Liver (tissue), 3 donors: ENCODE measurements at regions not wholly inside any gene's neighbourhood (a gene's known extent, or its start where the extent isn't known, plus 50 kb on each side); places are given as distances from the start of the nearest gene placed in this dataset.

Experiments used
- RXRA ChIP-seq, 2 donors: IDR thresholded peaks; 2 replicates each; pipeline ENCODE4 v1.6.1; 2017 to 2018; ENCODE audit warnings: antibody characterized with exemption in 2 of 2, mild to moderate bottlenecking in 1 of 2
- YY1 ChIP-seq: IDR thresholded peaks from 2 replicates; pipeline ENCODE4 v1.6.1; 2016; ENCODE audit warnings: antibody characterized with exemption, mild to moderate bottlenecking
- TF ChIP-seq, protein P1 (sequence below): fragments of 150-350 bp; IDR thresholded peaks from 2 replicates; pipeline ENCODE4 v1.5.1; 2017; ENCODE audit warnings: improper control_type of control experiment, low read depth, low read length; ENCODE audit not compliant: missing input control
- TF ChIP-seq, protein P2 (sequence below): IDR thresholded peaks from 2 replicates; pipeline ENCODE4 v1.6.1; 2016; ENCODE audit warnings: antibody characterized with exemption, mild to moderate bottlenecking
- TF ChIP-seq, protein P3 (sequence below): IDR thresholded peaks from 2 replicates; pipeline ENCODE4 v1.6.1; 2016; ENCODE audit warnings: antibody characterized with exemption
- TF ChIP-seq, protein P4 (sequence below): IDR thresholded peaks from 2 replicates; pipeline ENCODE4 v1.6.1; 2016; ENCODE audit warnings: antibody characterized with exemption
- donor health status: healthy.
- donor health status: healthy.

DNA sequence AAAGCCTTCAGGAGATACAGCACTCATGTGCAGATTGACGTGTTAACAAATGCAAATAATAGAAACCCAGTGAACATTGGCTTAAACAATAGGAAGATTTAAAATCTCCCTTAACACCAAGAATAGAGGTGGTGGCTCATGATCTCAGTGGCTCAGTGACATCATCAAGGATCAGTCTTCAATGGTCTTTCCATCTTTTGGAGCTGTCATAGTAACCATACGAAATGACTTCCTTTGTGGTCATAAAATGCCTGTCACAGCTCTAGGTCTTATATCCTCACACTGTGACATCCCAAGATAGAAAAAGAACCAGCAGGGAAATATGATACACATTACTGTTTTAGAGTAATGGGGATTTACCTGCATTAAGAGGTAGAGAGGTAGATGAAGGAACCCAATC lies 59.6 kb upstream of the ACKR3 start:
- TF ChIP-seq RXRA (IDR thresholded peaks at IDR 0.05) = no peak
- TF ChIP-seq, protein P1, sequence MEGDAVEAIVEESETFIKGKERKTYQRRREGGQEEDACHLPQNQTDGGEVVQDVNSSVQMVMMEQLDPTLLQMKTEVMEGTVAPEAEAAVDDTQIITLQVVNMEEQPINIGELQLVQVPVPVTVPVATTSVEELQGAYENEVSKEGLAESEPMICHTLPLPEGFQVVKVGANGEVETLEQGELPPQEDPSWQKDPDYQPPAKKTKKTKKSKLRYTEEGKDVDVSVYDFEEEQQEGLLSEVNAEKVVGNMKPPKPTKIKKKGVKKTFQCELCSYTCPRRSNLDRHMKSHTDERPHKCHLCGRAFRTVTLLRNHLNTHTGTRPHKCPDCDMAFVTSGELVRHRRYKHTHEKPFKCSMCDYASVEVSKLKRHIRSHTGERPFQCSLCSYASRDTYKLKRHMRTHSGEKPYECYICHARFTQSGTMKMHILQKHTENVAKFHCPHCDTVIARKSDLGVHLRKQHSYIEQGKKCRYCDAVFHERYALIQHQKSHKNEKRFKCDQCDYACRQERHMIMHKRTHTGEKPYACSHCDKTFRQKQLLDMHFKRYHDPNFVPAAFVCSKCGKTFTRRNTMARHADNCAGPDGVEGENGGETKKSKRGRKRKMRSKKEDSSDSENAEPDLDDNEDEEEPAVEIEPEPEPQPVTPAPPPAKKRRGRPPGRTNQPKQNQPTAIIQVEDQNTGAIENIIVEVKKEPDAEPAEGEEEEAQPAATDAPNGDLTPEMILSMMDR = no peak
- TF ChIP-seq, protein P2, sequence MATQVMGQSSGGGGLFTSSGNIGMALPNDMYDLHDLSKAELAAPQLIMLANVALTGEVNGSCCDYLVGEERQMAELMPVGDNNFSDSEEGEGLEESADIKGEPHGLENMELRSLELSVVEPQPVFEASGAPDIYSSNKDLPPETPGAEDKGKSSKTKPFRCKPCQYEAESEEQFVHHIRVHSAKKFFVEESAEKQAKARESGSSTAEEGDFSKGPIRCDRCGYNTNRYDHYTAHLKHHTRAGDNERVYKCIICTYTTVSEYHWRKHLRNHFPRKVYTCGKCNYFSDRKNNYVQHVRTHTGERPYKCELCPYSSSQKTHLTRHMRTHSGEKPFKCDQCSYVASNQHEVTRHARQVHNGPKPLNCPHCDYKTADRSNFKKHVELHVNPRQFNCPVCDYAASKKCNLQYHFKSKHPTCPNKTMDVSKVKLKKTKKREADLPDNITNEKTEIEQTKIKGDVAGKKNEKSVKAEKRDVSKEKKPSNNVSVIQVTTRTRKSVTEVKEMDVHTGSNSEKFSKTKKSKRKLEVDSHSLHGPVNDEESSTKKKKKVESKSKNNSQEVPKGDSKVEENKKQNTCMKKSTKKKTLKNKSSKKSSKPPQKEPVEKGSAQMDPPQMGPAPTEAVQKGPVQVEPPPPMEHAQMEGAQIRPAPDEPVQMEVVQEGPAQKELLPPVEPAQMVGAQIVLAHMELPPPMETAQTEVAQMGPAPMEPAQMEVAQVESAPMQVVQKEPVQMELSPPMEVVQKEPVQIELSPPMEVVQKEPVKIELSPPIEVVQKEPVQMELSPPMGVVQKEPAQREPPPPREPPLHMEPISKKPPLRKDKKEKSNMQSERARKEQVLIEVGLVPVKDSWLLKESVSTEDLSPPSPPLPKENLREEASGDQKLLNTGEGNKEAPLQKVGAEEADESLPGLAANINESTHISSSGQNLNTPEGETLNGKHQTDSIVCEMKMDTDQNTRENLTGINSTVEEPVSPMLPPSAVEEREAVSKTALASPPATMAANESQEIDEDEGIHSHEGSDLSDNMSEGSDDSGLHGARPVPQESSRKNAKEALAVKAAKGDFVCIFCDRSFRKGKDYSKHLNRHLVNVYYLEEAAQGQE = no peak
- TF ChIP-seq, protein P3, sequence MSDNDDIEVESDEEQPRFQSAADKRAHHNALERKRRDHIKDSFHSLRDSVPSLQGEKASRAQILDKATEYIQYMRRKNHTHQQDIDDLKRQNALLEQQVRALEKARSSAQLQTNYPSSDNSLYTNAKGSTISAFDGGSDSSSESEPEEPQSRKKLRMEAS = no peak
- TF ChIP-seq, protein P4, sequence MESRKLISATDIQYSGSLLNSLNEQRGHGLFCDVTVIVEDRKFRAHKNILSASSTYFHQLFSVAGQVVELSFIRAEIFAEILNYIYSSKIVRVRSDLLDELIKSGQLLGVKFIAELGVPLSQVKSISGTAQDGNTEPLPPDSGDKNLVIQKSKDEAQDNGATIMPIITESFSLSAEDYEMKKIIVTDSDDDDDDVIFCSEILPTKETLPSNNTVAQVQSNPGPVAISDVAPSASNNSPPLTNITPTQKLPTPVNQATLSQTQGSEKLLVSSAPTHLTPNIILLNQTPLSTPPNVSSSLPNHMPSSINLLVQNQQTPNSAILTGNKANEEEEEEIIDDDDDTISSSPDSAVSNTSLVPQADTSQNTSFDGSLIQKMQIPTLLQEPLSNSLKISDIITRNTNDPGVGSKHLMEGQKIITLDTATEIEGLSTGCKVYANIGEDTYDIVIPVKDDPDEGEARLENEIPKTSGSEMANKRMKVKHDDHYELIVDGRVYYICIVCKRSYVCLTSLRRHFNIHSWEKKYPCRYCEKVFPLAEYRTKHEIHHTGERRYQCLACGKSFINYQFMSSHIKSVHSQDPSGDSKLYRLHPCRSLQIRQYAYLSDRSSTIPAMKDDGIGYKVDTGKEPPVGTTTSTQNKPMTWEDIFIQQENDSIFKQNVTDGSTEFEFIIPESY = no peak
- no peak for TF ChIP-seq YY1
